HepG2 (cell line): ENCODE measurements at regions not wholly inside any gene's neighbourhood (a gene's known extent, or its start where the extent isn't known, plus 50 kb on each side); places are given as distances from the start of the nearest gene placed in this dataset.

ENCODE experiments used
- ATAC-seq: fragments of 200-7000 bp; cut with Tn5 transposase; 3 replicates; pipeline ENCODE4 v1.9.1; 2020; ENCODE audit warnings: mild to moderate bottlenecking, moderate library complexity
- BruUV-seq: library from RNA; stranded (reverse); fragments of 400-500 nt; replicated peaks from 2 replicates; lab custom pipeline; 2021; lab: Mats Ljungman, UMichigan
- CTCF ChIA-PET: fragments of 300-600 bp; formaldehyde crosslinking; extraction: SDS; loops from one replicate; lab custom pipeline; 2021; ENCODE audit warnings: low total read pairs, inconsistent platforms, low intra/inter-chr PET ratio; lab: Yijun Ruan, JAX
- POLR2A ChIA-PET: fragments of 350-600 bp; sonication (Branson Sonifier 250); formaldehyde crosslinking; loops from one replicate; lab custom pipeline; 2020; ENCODE audit warnings: antibody characterized with exemption, inconsistent platforms; lab: Yijun Ruan, JAX
- DNase-seq: peaks from one replicate; pipeline ENCODE4 v3.0.0-alpha.2; 2015; ENCODE audit warnings: low spot score
- FAIRE-seq: peaks from 3 replicates; lab custom pipeline; 2011; peaks lifted over from hg19 to GRCh38; lab: Jason Lieb, UNC
- H2AFZ ChIP-seq: one replicate; pipeline ENCODE4 v1.6.1; 2011; ENCODE audit warnings: low read length, inconsistent platforms
- H3K27ac ChIP-seq: fragments of 300-600 bp; 3 replicates; pipeline ENCODE4 v1.8.0; 2011; ENCODE audit warnings: mixed run types, mild to moderate bottlenecking, mixed read lengths, low read length, inconsistent platforms; ENCODE audit not compliant: insufficient read depth; ENCODE audit errors: extremely low read length
- H3K27me3 ChIP-seq, 2 experiments: fragments of 200-600 bp in 1 of 2; 2 replicates in 1 of 2; 3 replicates in 1 of 2; pipeline versions ENCODE4 v1.6.0 to v1.8.0; 2011; ENCODE audit warnings: low read length in 2 of 2, mild to moderate bottlenecking in 2 of 2, moderate library complexity in 2 of 2, inconsistent platforms in 1 of 2; ENCODE audit not compliant: insufficient read depth in 2 of 2, control insufficient read depth in 1 of 2
- H3K36me3 ChIP-seq, 2 experiments: fragments of 200-600 bp in 1 of 2; replicated peaks in 1 of 2; 2 replicates in 1 of 2; 3 replicates in 1 of 2; pipeline versions ENCODE4 v1.5.1 to v1.8.0; 2011; ENCODE audit warnings: low read length in 2 of 2, inconsistent platforms in 1 of 2; ENCODE audit not compliant: insufficient read depth in 2 of 2, control insufficient read depth in 1 of 2
- H3K4me1 ChIP-seq: 2 replicates; pipeline ENCODE4 v1.5.1; 2012; ENCODE audit warnings: low read length, inconsistent platforms; ENCODE audit not compliant: insufficient read depth
- H3K4me2 ChIP-seq: 2 replicates; pipeline ENCODE4 v1.6.0; 2011; ENCODE audit warnings: low read depth, low read length, inconsistent platforms
- H3K4me3 ChIP-seq, 3 experiments: fragments of 200-600 bp in 1 of 3; sonication (generic), shearing (Covaris generic) in 1 of 3; replicated peaks in 1 of 3; 2 replicates each; pipeline ENCODE4 v1.5.1; 2011 to 2016; ENCODE audit warnings: low read length in 3 of 3, inconsistent platforms in 2 of 3, low read depth in 2 of 3, mild to moderate bottlenecking in 2 of 3, control low read depth in 1 of 3, mixed read lengths in 1 of 3; ENCODE audit not compliant: insufficient read depth in 1 of 3
- H3K79me2 ChIP-seq: one replicate; pipeline ENCODE4 v1.6.1; 2011; ENCODE audit warnings: low read length, inconsistent platforms; ENCODE audit not compliant: insufficient read depth
- H3K9ac ChIP-seq: 2 replicates; pipeline ENCODE4 v1.6.0; 2011; ENCODE audit warnings: mild to moderate bottlenecking, low read depth, low read length, inconsistent platforms; ENCODE audit not compliant: insufficient read depth
- H3K9me3 ChIP-seq: 2 replicates; pipeline ENCODE4 v1.5.1; 2012; ENCODE audit warnings: mild to moderate bottlenecking, low read length
- H4K20me1 ChIP-seq: 2 replicates; pipeline ENCODE4 v1.6.0; 2011; ENCODE audit warnings: inconsistent platforms, mild to moderate bottlenecking, low read length, moderate library complexity; ENCODE audit not compliant: insufficient read depth
- ARHGAP35 ChIP-seq: sonication (generic); formaldehyde crosslinking; IDR thresholded peaks from 2 replicates; pipeline ENCODE4 v1.9.0; 2022; ENCODE audit warnings: mild to moderate bottlenecking, inconsistent platforms, moderate library complexity, missing genetic modification reagents, borderline replicate concordance
- CC2D1A ChIP-seq: sonication (generic); formaldehyde crosslinking; IDR thresholded peaks from 2 replicates; pipeline ENCODE4 v1.8.1; 2023; ENCODE audit warnings: mild to moderate bottlenecking, missing genetic modification reagents
- FOXP1 ChIP-seq, 2 experiments: fragments of 450-650 bp in 1 of 2; IDR thresholded peaks; 2 replicates each; pipeline ENCODE4 v1.6.1; 2017 to 2018; ENCODE audit warnings: antibody characterized with exemption in 1 of 2
- GLMP ChIP-seq: sonication (generic); formaldehyde crosslinking; IDR thresholded peaks from 2 replicates; pipeline ENCODE4 v1.9.0; 2021; ENCODE audit warnings: missing genetic modification reagents, mild to moderate bottlenecking, borderline replicate concordance
- HNRNPL ChIP-seq: fragments of 200-400 bp; formaldehyde crosslinking; IDR thresholded peaks from 2 replicates; pipeline ENCODE4 v1.6.1; 2017; ENCODE audit warnings: mild to moderate bottlenecking, low read depth, low read length
- MATR3 ChIP-seq: sonication (generic); formaldehyde crosslinking; IDR thresholded peaks from 2 replicates; pipeline ENCODE4 v1.4.0; 2020; ENCODE audit warnings: missing genetic modification reagents
- NFYC ChIP-seq: IDR thresholded peaks from 2 replicates; pipeline ENCODE4 v1.6.1; 2016; ENCODE audit warnings: missing genetic modification reagents, missing compliant biosample characterization
- PHF5A ChIP-seq: IDR thresholded peaks from one replicate; pipeline ENCODE4 v1.6.1; 2018; ENCODE audit warnings: low read depth, missing genetic modification reagents; ENCODE audit not compliant: unreplicated experiment
- SSRP1 ChIP-seq: IDR thresholded peaks from 2 replicates; pipeline ENCODE4 v1.6.1; 2016; ENCODE audit warnings: control low read depth
- THYN1 ChIP-seq: sonication (generic); formaldehyde crosslinking; IDR thresholded peaks from 2 replicates; pipeline ENCODE4 v1.8.1; 2023; ENCODE audit warnings: low read depth, mild to moderate bottlenecking, moderate library complexity, missing genetic modification reagents, borderline replicate concordance
- YY1 ChIP-seq: IDR thresholded peaks from 2 replicates; pipeline ENCODE4 v1.6.1; 2011; ENCODE audit warnings: low read length, low read depth, moderate library complexity, mild to moderate bottlenecking; ENCODE audit not compliant: insufficient read depth, insufficient replicate concordance
- ZNF101 ChIP-seq: sonication (generic); formaldehyde crosslinking; IDR thresholded peaks from 2 replicates; pipeline ENCODE4 v1.4.0; 2020; ENCODE audit warnings: mild to moderate bottlenecking, low read depth, missing genetic modification reagents, borderline replicate concordance
- ZNF142 ChIP-seq: sonication (generic); formaldehyde crosslinking; IDR thresholded peaks from 2 replicates; pipeline ENCODE4 v1.4.0; 2020; ENCODE audit warnings: missing genetic modification reagents
- ZNF362 ChIP-seq: sonication (generic); formaldehyde crosslinking; IDR thresholded peaks from 2 replicates; pipeline ENCODE4 v1.4.0; 2020; ENCODE audit warnings: missing genetic modification reagents, mild to moderate bottlenecking, borderline replicate concordance
- ZNF430 ChIP-seq: sonication (generic); formaldehyde crosslinking; IDR thresholded peaks from 2 replicates; pipeline ENCODE4 v1.9.0; 2021; ENCODE audit warnings: mild to moderate bottlenecking, missing genetic modification reagents
- ZNF460 ChIP-seq: sonication (generic); formaldehyde crosslinking; IDR thresholded peaks from 2 replicates; pipeline ENCODE4 v1.5.1; 2020; ENCODE audit warnings: missing genetic modification reagents, mild to moderate bottlenecking, borderline replicate concordance
- ZNF549 ChIP-seq: sonication (generic); formaldehyde crosslinking; IDR thresholded peaks from 2 replicates; pipeline ENCODE4 v1.5.0; 2020; ENCODE audit warnings: missing genetic modification reagents
- ZNF570 ChIP-seq: sonication (generic); formaldehyde crosslinking; IDR thresholded peaks from 2 replicates; pipeline ENCODE4 v1.4.0; 2020; ENCODE audit warnings: mild to moderate bottlenecking, missing genetic modification reagents, borderline replicate concordance
- WGBS: methylation state at CpG from one replicate; pipeline ENCODE4 v1.1.6; 2017; ENCODE audit warnings: low lambda C conversion rate; 5-methylcytosine and 5-hydroxymethylcytosine counted together
- in situ Hi-C: cut with HindIII; loops from 2 replicates; pipeline ENCODE4 v1.10.0; 2017; ENCODE audit warnings: low pct_unique_long_range_greater_than_20kb; ENCODE audit not compliant: extremely low pct_ligation_motif_present
- intact Hi-C: fragments of 100-400 bp; cut with micrococcal nuclease; formaldehyde crosslinking; loops from one replicate; pipeline ENCODE4 v1.10.0; 2022; ENCODE audit not compliant: unreplicated experiment

- no peaks in the 10 kb centered on the region for H4K20me1 ChIP-seq
- H3K9me3 ChIP-seq: peaks cover 41% of the 10 kb centered on the region
- H2AFZ ChIP-seq: no peak overlapping the region
- TF ChIP-seq FOXP1 (IDR thresholded peaks at IDR 0.05) (no peak), FOXP1 (CRISPR knock-in tag; IDR thresholded peaks at IDR 0.05) (no peak), MATR3 (CRISPR knock-in tag) (no peak), THYN1 (no peak), ZNF549 (no peak), GLMP (no peak), HNRNPL (no peak), ZNF142 (CRISPR knock-in tag) (no peak), NFYC (CRISPR knock-in tag) (no peak), ZNF570 (no peak), ZNF430 (CRISPR knock-in tag) (no peak), SSRP1 (CRISPR knock-in tag) (no peak), ZNF101 (CRISPR knock-in tag) (no peak), ZNF460 (CRISPR knock-in tag) (no peak), CC2D1A (no peak), ARHGAP35 (no peak), YY1 (no peak), PHF5A (CRISPR knock-in tag) (no peak), ZNF362 (CRISPR knock-in tag) (no peak)
- H3K4me3 ChIP-seq: no peak overlapping the region
- ChIA-PET POLR2A (no interaction called here), CTCF (no interaction called here)
- no peak for FAIRE-seq
- in situ Hi-C loops: no loop called here
- no TSS peak for BruUV-seq
- no peaks in the 10 kb centered on the region for H3K36me3 ChIP-seq
- ATAC-seq: no peak
- H3K79me2 ChIP-seq: no peaks in the 10 kb centered on the region
- intact Hi-C loops: no loop called here
- no peak overlapping the region for H3K27ac ChIP-seq
- no peaks in the 10 kb centered on the region for H3K4me1 ChIP-seq
- no peak for DNase-seq
- H3K27me3 ChIP-seq: no peaks in the 10 kb centered on the region
- H3K4me2 ChIP-seq: no peak overlapping the region
- no peak overlapping the region for H3K9ac ChIP-seq
- 8% methylated on average over 3 of the region's 4 CpGs for WGBS
These were observed 466.4 kb downstream of the DMRTA1 start for GRCh38 chr9:22913026-22913425.
